SK-N-SH treated with all-trans-retinoic acid at 6 μM for 48 hours (cell line): ENCODE measurements at regions not wholly inside any gene's neighbourhood (a gene's known extent, or its start where the extent isn't known, plus 50 kb on each side); places are given as distances from the start of the nearest gene placed in this dataset.

Experiments used
- ATAC-seq: fragments of 200-7000 bp; cut with Tn5 transposase; 3 replicates; pipeline ENCODE4 v1.9.1; 2020; ENCODE audit warnings: mild to moderate bottlenecking, moderate library complexity
- ARNTL ChIP-seq: fragments of 450-650 bp; formaldehyde crosslinking; IDR thresholded peaks from 2 replicates; pipeline ENCODE4 v1.5.0; 2020; ENCODE audit warnings: low read depth, mild to moderate bottlenecking, moderate library complexity, borderline replicate concordance
- CSDC2 ChIP-seq: fragments of 250-450 bp; sonication (Bioruptor Pico); IDR thresholded peaks from 2 replicates; pipeline ENCODE4 v1.5.0; 2020; ENCODE audit warnings: mild to moderate bottlenecking, moderate library complexity
- ESRRG ChIP-seq: fragments of 250-450 bp; sonication (Bioruptor Pico); IDR thresholded peaks from 2 replicates; pipeline ENCODE4 v1.6.1; 2021; ENCODE audit warnings: mild to moderate bottlenecking
- GLIS3 ChIP-seq: fragments of 250-450 bp; sonication (Bioruptor Pico); IDR thresholded peaks from 2 replicates; pipeline ENCODE4 v1.5.0; 2020; ENCODE audit warnings: mild to moderate bottlenecking, moderate library complexity
- ISL1 ChIP-seq: fragments of 250-450 bp; sonication (Bioruptor Pico); IDR thresholded peaks from 2 replicates; pipeline ENCODE4 v2.1.2; 2022; ENCODE audit warnings: mild to moderate bottlenecking, moderate library complexity
- OSR1 ChIP-seq: fragments of 250-450 bp; sonication (Bioruptor Pico); IDR thresholded peaks from 2 replicates; pipeline ENCODE4 v1.8.0; 2022; ENCODE audit warnings: moderate library complexity, mild to moderate bottlenecking, inconsistent platforms
- PPARA ChIP-seq: fragments of 250-450 bp; sonication (Bioruptor Pico); IDR thresholded peaks from 2 replicates; pipeline ENCODE4 v1.5.0; 2020; ENCODE audit warnings: mild to moderate bottlenecking, borderline replicate concordance
- RARB ChIP-seq: fragments of 250-450 bp; sonication (Bioruptor Pico); IDR thresholded peaks from 2 replicates; pipeline ENCODE4 v1.8.0; 2021; ENCODE audit warnings: mild to moderate bottlenecking, moderate library complexity
- SNAI2 ChIP-seq: fragments of 250-450 bp; sonication (Bioruptor Pico); IDR thresholded peaks from 2 replicates; pipeline ENCODE4 v1.5.0; 2020; ENCODE audit warnings: mild to moderate bottlenecking, moderate library complexity
- TCF4 ChIP-seq: fragments of 250-450 bp; sonication (Bioruptor Pico); IDR thresholded peaks from 2 replicates; pipeline ENCODE4 v1.8.0; 2021; ENCODE audit warnings: mild to moderate bottlenecking, moderate library complexity, borderline replicate concordance
- TOX ChIP-seq: fragments of 250-450 bp; sonication (Bioruptor Pico); IDR thresholded peaks from 2 replicates; pipeline ENCODE4 v1.8.0; 2021; ENCODE audit warnings: mild to moderate bottlenecking, moderate library complexity, borderline replicate concordance
- ZC3H10 ChIP-seq: fragments of 250-450 bp; sonication (Bioruptor Pico); IDR thresholded peaks from 2 replicates; pipeline ENCODE4 v1.5.1; 2021; ENCODE audit warnings: mild to moderate bottlenecking, moderate library complexity
- ZFP3 ChIP-seq: fragments of 250-450 bp; sonication (Bioruptor Pico); IDR thresholded peaks from 2 replicates; pipeline ENCODE4 v1.5.0; 2020; ENCODE audit warnings: mild to moderate bottlenecking, moderate library complexity
- ZFP30 ChIP-seq: fragments of 450-650 bp; formaldehyde crosslinking; IDR thresholded peaks from 2 replicates; pipeline ENCODE4 v1.5.0; 2022; ENCODE audit warnings: mild to moderate bottlenecking, moderate library complexity
- ZNF565 ChIP-seq: fragments of 450-650 bp; formaldehyde crosslinking; conservative IDR thresholded peaks from 2 replicates; pipeline ENCODE4 v1.5.0; 2020; ENCODE audit warnings: low read depth, mild to moderate bottlenecking, moderate library complexity
- ZNF70 ChIP-seq: fragments of 450-650 bp; formaldehyde crosslinking; IDR thresholded peaks from 2 replicates; pipeline ENCODE4 v1.5.0; 2020; ENCODE audit warnings: mild to moderate bottlenecking, moderate library complexity
- ZNF8 ChIP-seq: fragments of 450-650 bp; formaldehyde crosslinking; IDR thresholded peaks from 2 replicates; pipeline ENCODE4 v1.5.0; 2020; ENCODE audit warnings: mild to moderate bottlenecking, moderate library complexity
- TF ChIP-seq, protein P1 (sequence below): fragments of 250-450 bp; sonication (Bioruptor Pico); IDR thresholded peaks from 2 replicates; pipeline ENCODE4 v1.8.0; 2020; ENCODE audit warnings: mild to moderate bottlenecking, moderate library complexity, borderline replicate concordance
- TF ChIP-seq, protein P2 (sequence below): fragments of 250-450 bp; sonication (Bioruptor Pico); IDR thresholded peaks from 2 replicates; pipeline ENCODE4 v1.5.1; 2021; ENCODE audit warnings: mild to moderate bottlenecking, moderate library complexity
- TF ChIP-seq, protein P3 (sequence below): fragments of 250-450 bp; sonication (Bioruptor Pico); IDR thresholded peaks from 2 replicates; pipeline ENCODE4 v1.8.0; 2021; ENCODE audit warnings: low read depth, mild to moderate bottlenecking, moderate library complexity, borderline replicate concordance
- TF ChIP-seq, protein P4 (sequence below): fragments of 250-450 bp; sonication (Bioruptor Pico); IDR thresholded peaks from 2 replicates; pipeline ENCODE4 v1.5.0; 2020; ENCODE audit warnings: mild to moderate bottlenecking, moderate library complexity

DNA sequence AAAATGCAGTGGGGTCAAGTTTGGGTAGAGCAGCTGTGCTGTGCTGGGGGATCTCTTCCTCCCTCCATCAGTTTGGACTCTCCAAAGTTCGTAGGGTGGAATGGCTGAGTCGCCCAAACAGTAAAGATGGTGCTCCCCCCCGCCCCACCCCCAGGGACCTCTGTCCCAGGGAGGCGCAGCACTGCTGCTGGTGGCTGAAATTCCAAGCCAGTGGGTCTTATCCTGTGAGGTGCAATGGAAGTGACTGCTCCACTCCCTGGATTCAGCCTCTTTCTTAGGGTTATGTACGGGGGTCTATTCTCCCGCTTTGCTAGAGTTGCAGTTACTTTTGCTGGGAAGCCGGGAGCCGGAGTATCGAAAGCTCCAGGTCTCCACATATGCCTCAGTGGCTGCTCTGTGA, 97.5 kb upstream of the CTAGE1 start:
- ATAC-seq: no peak
- no peak for TF ChIP-seq ZNF8 (CRISPR knock-in tag)
- no peak for TF ChIP-seq RARB (CRISPR knock-in tag)
- TF ChIP-seq GLIS3: no peak
- no peak for TF ChIP-seq PPARA (CRISPR knock-in tag)
- TF ChIP-seq, protein P1, sequence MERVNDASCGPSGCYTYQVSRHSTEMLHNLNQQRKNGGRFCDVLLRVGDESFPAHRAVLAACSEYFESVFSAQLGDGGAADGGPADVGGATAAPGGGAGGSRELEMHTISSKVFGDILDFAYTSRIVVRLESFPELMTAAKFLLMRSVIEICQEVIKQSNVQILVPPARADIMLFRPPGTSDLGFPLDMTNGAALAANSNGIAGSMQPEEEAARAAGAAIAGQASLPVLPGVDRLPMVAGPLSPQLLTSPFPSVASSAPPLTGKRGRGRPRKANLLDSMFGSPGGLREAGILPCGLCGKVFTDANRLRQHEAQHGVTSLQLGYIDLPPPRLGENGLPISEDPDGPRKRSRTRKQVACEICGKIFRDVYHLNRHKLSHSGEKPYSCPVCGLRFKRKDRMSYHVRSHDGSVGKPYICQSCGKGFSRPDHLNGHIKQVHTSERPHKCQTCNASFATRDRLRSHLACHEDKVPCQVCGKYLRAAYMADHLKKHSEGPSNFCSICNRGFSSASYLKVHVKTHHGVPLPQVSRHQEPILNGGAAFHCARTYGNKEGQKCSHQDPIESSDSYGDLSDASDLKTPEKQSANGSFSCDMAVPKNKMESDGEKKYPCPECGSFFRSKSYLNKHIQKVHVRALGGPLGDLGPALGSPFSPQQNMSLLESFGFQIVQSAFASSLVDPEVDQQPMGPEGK: no peak
- TF ChIP-seq ISL1 (CRISPR knock-in tag): no peak
- TF ChIP-seq CSDC2 (CRISPR knock-in tag): no peak
- no peak for TF ChIP-seq ZNF70 (CRISPR knock-in tag)
- TF ChIP-seq, protein P2, sequence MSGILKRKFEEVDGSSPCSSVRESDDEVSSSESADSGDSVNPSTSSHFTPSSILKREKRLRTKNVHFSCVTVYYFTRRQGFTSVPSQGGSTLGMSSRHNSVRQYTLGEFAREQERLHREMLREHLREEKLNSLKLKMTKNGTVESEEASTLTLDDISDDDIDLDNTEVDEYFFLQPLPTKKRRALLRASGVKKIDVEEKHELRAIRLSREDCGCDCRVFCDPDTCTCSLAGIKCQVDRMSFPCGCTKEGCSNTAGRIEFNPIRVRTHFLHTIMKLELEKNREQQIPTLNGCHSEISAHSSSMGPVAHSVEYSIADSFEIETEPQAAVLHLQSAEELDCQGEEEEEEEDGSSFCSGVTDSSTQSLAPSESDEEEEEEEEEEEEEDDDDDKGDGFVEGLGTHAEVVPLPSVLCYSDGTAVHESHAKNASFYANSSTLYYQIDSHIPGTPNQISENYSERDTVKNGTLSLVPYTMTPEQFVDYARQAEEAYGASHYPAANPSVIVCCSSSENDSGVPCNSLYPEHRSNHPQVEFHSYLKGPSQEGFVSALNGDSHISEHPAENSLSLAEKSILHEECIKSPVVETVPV (CRISPR knock-in tag): no peak
- TF ChIP-seq ARNTL (CRISPR knock-in tag): no peak
- no peak for TF ChIP-seq TOX (CRISPR knock-in tag)
- no peak for TF ChIP-seq SNAI2
- no peak for TF ChIP-seq ZC3H10 (CRISPR knock-in tag)
- no peak for TF ChIP-seq ZNF565 (CRISPR knock-in tag)
- no peak for TF ChIP-seq ZFP30 (CRISPR knock-in tag)
- TF ChIP-seq ESRRG (CRISPR knock-in tag): no peak

DNA sequence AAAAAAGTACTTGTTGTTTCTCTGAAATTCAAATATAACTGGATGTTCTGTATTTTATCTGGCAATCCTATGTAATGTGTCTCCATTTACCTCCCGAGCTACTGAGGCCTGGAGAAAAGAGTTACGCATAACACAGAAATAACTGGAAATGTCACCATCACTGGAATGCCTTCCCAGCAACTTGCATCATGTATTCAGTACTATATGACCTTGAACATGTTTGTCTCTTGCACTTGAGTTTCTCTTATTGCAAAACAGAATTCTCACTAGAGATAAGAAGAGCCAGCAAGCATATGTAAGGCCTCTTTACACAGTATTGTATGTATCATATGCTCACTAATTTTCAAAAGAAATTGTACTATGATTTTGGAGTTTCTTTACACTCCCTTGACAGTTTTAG, 99.6 kb upstream of the CTAGE1 start:
- ATAC-seq: no peak
- no peak for TF ChIP-seq ZC3H10 (CRISPR knock-in tag)
- TF ChIP-seq ARNTL (CRISPR knock-in tag): no peak
- TF ChIP-seq, protein P1: no peak
- no peak for TF ChIP-seq RARB (CRISPR knock-in tag)
- TF ChIP-seq ZNF70 (CRISPR knock-in tag): no peak
- no peak for TF ChIP-seq ZFP30 (CRISPR knock-in tag)
- TF ChIP-seq ESRRG (CRISPR knock-in tag): no peak
- TF ChIP-seq, protein P3, sequence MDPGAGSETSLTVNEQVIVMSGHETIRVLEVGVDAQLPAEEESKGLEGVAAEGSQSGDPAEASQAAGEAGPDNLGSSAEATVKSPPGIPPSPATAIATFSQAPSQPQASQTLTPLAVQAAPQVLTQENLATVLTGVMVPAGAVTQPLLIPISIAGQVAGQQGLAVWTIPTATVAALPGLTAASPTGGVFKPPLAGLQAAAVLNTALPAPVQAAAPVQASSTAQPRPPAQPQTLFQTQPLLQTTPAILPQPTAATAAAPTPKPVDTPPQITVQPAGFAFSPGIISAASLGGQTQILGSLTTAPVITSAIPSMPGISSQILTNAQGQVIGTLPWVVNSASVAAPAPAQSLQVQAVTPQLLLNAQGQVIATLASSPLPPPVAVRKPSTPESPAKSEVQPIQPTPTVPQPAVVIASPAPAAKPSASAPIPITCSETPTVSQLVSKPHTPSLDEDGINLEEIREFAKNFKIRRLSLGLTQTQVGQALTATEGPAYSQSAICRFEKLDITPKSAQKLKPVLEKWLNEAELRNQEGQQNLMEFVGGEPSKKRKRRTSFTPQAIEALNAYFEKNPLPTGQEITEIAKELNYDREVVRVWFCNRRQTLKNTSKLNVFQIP (CRISPR knock-in tag): no peak
- TF ChIP-seq ZFP3: no peak
- no peak for TF ChIP-seq ZNF8 (CRISPR knock-in tag)
- TF ChIP-seq, protein P4, sequence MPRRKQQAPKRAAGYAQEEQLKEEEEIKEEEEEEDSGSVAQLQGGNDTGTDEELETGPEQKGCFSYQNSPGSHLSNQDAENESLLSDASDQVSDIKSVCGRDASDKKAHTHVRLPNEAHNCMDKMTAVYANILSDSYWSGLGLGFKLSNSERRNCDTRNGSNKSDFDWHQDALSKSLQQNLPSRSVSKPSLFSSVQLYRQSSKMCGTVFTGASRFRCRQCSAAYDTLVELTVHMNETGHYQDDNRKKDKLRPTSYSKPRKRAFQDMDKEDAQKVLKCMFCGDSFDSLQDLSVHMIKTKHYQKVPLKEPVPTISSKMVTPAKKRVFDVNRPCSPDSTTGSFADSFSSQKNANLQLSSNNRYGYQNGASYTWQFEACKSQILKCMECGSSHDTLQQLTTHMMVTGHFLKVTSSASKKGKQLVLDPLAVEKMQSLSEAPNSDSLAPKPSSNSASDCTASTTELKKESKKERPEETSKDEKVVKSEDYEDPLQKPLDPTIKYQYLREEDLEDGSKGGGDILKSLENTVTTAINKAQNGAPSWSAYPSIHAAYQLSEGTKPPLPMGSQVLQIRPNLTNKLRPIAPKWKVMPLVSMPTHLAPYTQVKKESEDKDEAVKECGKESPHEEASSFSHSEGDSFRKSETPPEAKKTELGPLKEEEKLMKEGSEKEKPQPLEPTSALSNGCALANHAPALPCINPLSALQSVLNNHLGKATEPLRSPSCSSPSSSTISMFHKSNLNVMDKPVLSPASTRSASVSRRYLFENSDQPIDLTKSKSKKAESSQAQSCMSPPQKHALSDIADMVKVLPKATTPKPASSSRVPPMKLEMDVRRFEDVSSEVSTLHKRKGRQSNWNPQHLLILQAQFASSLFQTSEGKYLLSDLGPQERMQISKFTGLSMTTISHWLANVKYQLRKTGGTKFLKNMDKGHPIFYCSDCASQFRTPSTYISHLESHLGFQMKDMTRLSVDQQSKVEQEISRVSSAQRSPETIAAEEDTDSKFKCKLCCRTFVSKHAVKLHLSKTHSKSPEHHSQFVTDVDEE (CRISPR knock-in tag): no peak
- TF ChIP-seq TCF4 (CRISPR knock-in tag): no peak
- TF ChIP-seq OSR1 (CRISPR knock-in tag): no peak
